HepG2 (cell line): ENCODE measurements at regions not wholly inside any gene's neighbourhood (a gene's known extent, or its start where the extent isn't known, plus 50 kb on each side); places are given as distances from the start of the nearest gene placed in this dataset.

ENCODE experiments used
- CENPT ChIP-seq: sonication (generic); formaldehyde crosslinking; IDR thresholded peaks from 2 replicates; pipeline ENCODE4 v1.8.0; 2022; ENCODE audit warnings: low read depth, mild to moderate bottlenecking, moderate library complexity, missing genetic modification reagents
- CREB1 ChIP-seq, 2 experiments: fragments of 450-650 bp in 1 of 2; IDR thresholded peaks; 2 replicates each; pipeline ENCODE4 v1.6.1; 2016 to 2017; ENCODE audit warnings: control low read depth in 1 of 2, mild to moderate bottlenecking in 1 of 2, missing compliant biosample characterization in 1 of 2, missing genetic modification characterization in 1 of 2
- GRHL1 ChIP-seq: sonication (generic); formaldehyde crosslinking; conservative IDR thresholded peaks from 2 replicates; pipeline ENCODE4 v1.8.0; 2022; ENCODE audit warnings: missing genetic modification reagents
- GTF3A ChIP-seq: sonication (generic); formaldehyde crosslinking; conservative IDR thresholded peaks from 2 replicates; pipeline ENCODE4 v1.4.0; 2020; ENCODE audit warnings: mild to moderate bottlenecking, missing genetic modification reagents
- IKZF4 ChIP-seq: sonication (generic); formaldehyde crosslinking; IDR thresholded peaks from 2 replicates; pipeline ENCODE4 v1.5.1; 2020; ENCODE audit warnings: borderline replicate concordance, mild to moderate bottlenecking, low read depth, missing genetic modification reagents; ENCODE audit errors: not compliant biosample characterization
- KDM1A ChIP-seq: IDR thresholded peaks from 2 replicates; pipeline ENCODE4 v1.6.1; 2016; ENCODE audit warnings: missing compliant biosample characterization
- KLF13 ChIP-seq: sonication (generic); formaldehyde crosslinking; IDR thresholded peaks from 2 replicates; pipeline ENCODE4 v1.4.0; 2020; ENCODE audit warnings: mild to moderate bottlenecking, missing genetic modification reagents
- KLF16 ChIP-seq, 2 experiments: sonication (generic) in 1 of 2; formaldehyde crosslinking in 1 of 2; IDR thresholded peaks; 2 replicates each; pipeline versions ENCODE4 v1.6.1 to v1.8.0; 2016 to 2023; ENCODE audit warnings: missing genetic modification reagents in 2 of 2, missing compliant biosample characterization in 1 of 2
- KMT2B ChIP-seq: IDR thresholded peaks from 2 replicates; pipeline ENCODE4 v1.6.1; 2016; ENCODE audit warnings: missing genetic modification reagents, missing compliant biosample characterization
- MTF2 ChIP-seq: sonication (generic); formaldehyde crosslinking; IDR thresholded peaks from 2 replicates; pipeline ENCODE4 v1.5.0; 2020; ENCODE audit warnings: missing genetic modification reagents, borderline replicate concordance
- PLRG1 ChIP-seq: fragments of 450-650 bp; conservative IDR thresholded peaks from 2 replicates; pipeline ENCODE4 v1.6.1; 2016
- SIX1 ChIP-seq: sonication (generic); formaldehyde crosslinking; IDR thresholded peaks from 2 replicates; pipeline ENCODE4 v1.4.0; 2020; ENCODE audit warnings: missing genetic modification reagents, borderline replicate concordance
- SOX13 ChIP-seq, 3 experiments: fragments of 450-650 bp in 1 of 3; sonication (generic) in 1 of 3; formaldehyde crosslinking in 1 of 3; IDR thresholded peaks in 2 of 3; conservative IDR thresholded peaks in 1 of 3; 2 replicates each; pipeline versions ENCODE4 v1.5.0 to v1.6.1; 2016 to 2020; ENCODE audit warnings: antibody characterized with exemption in 1 of 3, mild to moderate bottlenecking in 1 of 3, missing compliant biosample characterization in 1 of 3, missing genetic modification reagents in 1 of 3, moderate library complexity in 1 of 3
- SOX6 ChIP-seq, 2 experiments: fragments of 450-650 bp in 1 of 2; sonication (generic) in 1 of 2; formaldehyde crosslinking in 1 of 2; IDR thresholded peaks; 2 replicates each; pipeline versions ENCODE4 v1.4.0 to v1.6.1; 2017 to 2020; ENCODE audit warnings: antibody characterized with exemption in 1 of 2, mild to moderate bottlenecking in 1 of 2, missing genetic modification reagents in 1 of 2
- U2AF2 ChIP-seq: fragments of 200-400 bp; formaldehyde crosslinking; IDR thresholded peaks from 2 replicates; pipeline ENCODE4 v1.6.1; 2017; ENCODE audit warnings: low read depth, mild to moderate bottlenecking, low read length
- ZNF280B ChIP-seq: sonication (generic); formaldehyde crosslinking; IDR thresholded peaks from 2 replicates; pipeline ENCODE4 v1.5.0; 2020; ENCODE audit warnings: missing genetic modification reagents, mild to moderate bottlenecking, borderline replicate concordance
- ZNF331 ChIP-seq: sonication (generic); formaldehyde crosslinking; IDR thresholded peaks from 2 replicates; pipeline ENCODE4 v1.4.0; 2020; ENCODE audit warnings: missing genetic modification reagents
- ZNF674 ChIP-seq: sonication (generic); formaldehyde crosslinking; IDR thresholded peaks from 2 replicates; pipeline ENCODE4 v1.5.0; 2020; ENCODE audit warnings: low read depth, mild to moderate bottlenecking, missing genetic modification reagents
- ZNF841 ChIP-seq: sonication (generic); formaldehyde crosslinking; IDR thresholded peaks from 2 replicates; pipeline ENCODE4 v1.8.1; 2023; ENCODE audit warnings: missing genetic modification reagents, borderline replicate concordance
- ZNF879 ChIP-seq: sonication (generic); formaldehyde crosslinking; IDR thresholded peaks from 2 replicates; pipeline ENCODE4 v1.8.1; 2023; ENCODE audit warnings: missing genetic modification reagents
- ZSCAN5A ChIP-seq: sonication (generic); formaldehyde crosslinking; IDR thresholded peaks from 2 replicates; pipeline ENCODE4 v1.8.0; 2022; ENCODE audit warnings: mild to moderate bottlenecking, missing genetic modification reagents, borderline replicate concordance

- no peak for TF ChIP-seq ZNF841 (CRISPR knock-in tag)
- no peak; a peak in 1 of 4 replicates for TF ChIP-seq KLF16 (CRISPR knock-in tag; IDR thresholded peaks at IDR 0.05)
- TF ChIP-seq ZNF674 (CRISPR knock-in tag): no peak
- TF ChIP-seq ZNF879 (CRISPR knock-in tag): 0 out of 2 replicates have a peak, but pooled peaks have one; percentile 26
- TF ChIP-seq CREB1 (IDR thresholded peaks at IDR 0.05): no peak
- no peak for TF ChIP-seq CREB1 (CRISPR knock-in tag; IDR thresholded peaks at IDR 0.05)
- no peak for TF ChIP-seq KDM1A
- TF ChIP-seq ZNF280B (CRISPR knock-in tag): peak; percentile 64
- TF ChIP-seq ZSCAN5A (CRISPR knock-in tag): 0 out of 2 replicates have a peak, but pooled peaks have one; percentile 32
- no peak for TF ChIP-seq SOX13 (IDR thresholded peaks at IDR 0.05)
- 0 out of 4 replicates have a peak, but pooled peaks of 1 of the 2 experiments have one; percentile 3 for TF ChIP-seq SOX13 (CRISPR knock-in tag; conservative IDR thresholded peaks at IDR 0.05 in 1 of 2, IDR thresholded peaks at IDR 0.05 in 1 of 2)
- TF ChIP-seq KLF13 (CRISPR knock-in tag): 0 out of 2 replicates have a peak, but pooled peaks have one; percentile 51
- no peak for TF ChIP-seq SOX6 (IDR thresholded peaks at IDR 0.05)
- no peak for TF ChIP-seq SOX6 (CRISPR knock-in tag; IDR thresholded peaks at IDR 0.05)
- TF ChIP-seq GRHL1 (CRISPR knock-in tag): no peak
- no peak for TF ChIP-seq U2AF2
- TF ChIP-seq GTF3A (CRISPR knock-in tag): no peak
- TF ChIP-seq IKZF4: no peak
- TF ChIP-seq CENPT (CRISPR knock-in tag): no peak
- no peak for TF ChIP-seq PLRG1
- TF ChIP-seq MTF2: peak; percentile 86; the same call in 1 of the 2 replicates
- TF ChIP-seq SIX1 (CRISPR knock-in tag): 0 out of 2 replicates have a peak, but pooled peaks have one; percentile 5
- no peak for TF ChIP-seq KMT2B
- no peak for TF ChIP-seq ZNF331 (CRISPR knock-in tag)
These were observed 108.5 kb upstream of the ID2 start (continued) for GRCh38 chr2:8573234-8573941.
